K562 (cell line): ENCODE measurements at regions not wholly inside any gene's neighbourhood (a gene's known extent, or its start where the extent isn't known, plus 50 kb on each side); places are given as distances from the start of the nearest gene placed in this dataset.

Experiments
- CREB3 ChIP-seq: fragments of 450-650 bp; conservative IDR thresholded peaks from 2 replicates; pipeline ENCODE4 v1.6.1; 2016; ENCODE audit warnings: missing genetic modification characterization, low read depth, mild to moderate bottlenecking, missing compliant biosample characterization, moderate library complexity
- CTCF ChIP-seq, 3 experiments: IDR thresholded peaks in 2 of 3; conservative IDR thresholded peaks in 1 of 3; 2 replicates each; pipeline ENCODE4 v1.5.1; 2011 to 2012; ENCODE audit warnings: low read length in 3 of 3, mild to moderate bottlenecking in 3 of 3, control low read depth in 2 of 3, improper control_type of control experiment in 1 of 3, inconsistent platforms in 1 of 3, low read depth in 1 of 3, mixed read lengths in 1 of 3, moderate library complexity in 1 of 3; ENCODE audit not compliant: insufficient read depth in 2 of 3
- DPF2 ChIP-seq: fragments of 450-650 bp; IDR thresholded peaks from 2 replicates; pipeline ENCODE4 v1.6.1; 2016
- GTF2F1 ChIP-seq: IDR thresholded peaks from 2 replicates; pipeline ENCODE4 v1.6.1; 2011; ENCODE audit warnings: low read depth, low read length, improper control_type of control experiment
- ZKSCAN1 ChIP-seq: fragments of 150-350 bp; IDR thresholded peaks from 2 replicates; pipeline ENCODE4 v1.6.1; 2016; ENCODE audit warnings: low read depth, low read length
- ZNF280B ChIP-seq: fragments of 250-450 bp; sonication (Bioruptor Pico); IDR thresholded peaks from 2 replicates; pipeline ENCODE4 v1.5.1; 2021; ENCODE audit warnings: mild to moderate bottlenecking

- no peak for TF ChIP-seq CREB3
- TF ChIP-seq DPF2 = no peak
- TF ChIP-seq CTCF (IDR thresholded peaks at IDR 0.05 in 2 of 3, conservative IDR thresholded peaks at IDR 0.05 in 1 of 3; ENCODE audit: insufficient read depth in 2 of 3, low read depth in 1 of 3, low read length in 3 of 3) = no peak
- no peak for TF ChIP-seq ZNF280B (CRISPR knock-in tag)
- no peak for TF ChIP-seq ZKSCAN1
- no peak for TF ChIP-seq GTF2F1
Measured at GRCh38 chr7:47040795-47041347, 541.0 kb downstream of the TNS3 start.
